Right kidney (tissue), 1 donor: ENCODE measurements at regions not wholly inside any gene's neighbourhood (a gene's known extent, or its start where the extent isn't known, plus 50 kb on each side); places are given as distances from the start of the nearest gene placed in this dataset.

Experiments
- DNase-seq: peaks from one replicate; pipeline ENCODE4 v3.0.0-alpha.2; 2016

DNA sequence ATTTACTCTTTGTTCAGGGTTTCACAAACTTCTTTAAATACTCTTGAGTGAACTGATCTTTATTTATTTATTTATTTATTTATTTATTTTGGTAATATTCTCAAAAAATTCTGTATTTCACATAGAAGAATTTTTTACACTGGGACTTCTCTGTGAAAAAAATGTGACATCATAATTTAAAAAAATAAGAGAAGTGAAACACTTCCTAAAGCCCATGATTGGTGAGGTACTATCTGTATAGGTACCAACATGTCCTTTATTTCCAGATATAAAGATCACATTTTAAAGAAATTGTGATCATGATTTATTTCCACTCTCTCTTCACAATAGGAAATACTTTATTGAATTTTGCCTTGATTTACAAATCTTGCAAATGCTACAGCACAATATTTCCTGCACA is 497.1 kb downstream of the FAT4 start:
- DNase-seq: no peak

DNA sequence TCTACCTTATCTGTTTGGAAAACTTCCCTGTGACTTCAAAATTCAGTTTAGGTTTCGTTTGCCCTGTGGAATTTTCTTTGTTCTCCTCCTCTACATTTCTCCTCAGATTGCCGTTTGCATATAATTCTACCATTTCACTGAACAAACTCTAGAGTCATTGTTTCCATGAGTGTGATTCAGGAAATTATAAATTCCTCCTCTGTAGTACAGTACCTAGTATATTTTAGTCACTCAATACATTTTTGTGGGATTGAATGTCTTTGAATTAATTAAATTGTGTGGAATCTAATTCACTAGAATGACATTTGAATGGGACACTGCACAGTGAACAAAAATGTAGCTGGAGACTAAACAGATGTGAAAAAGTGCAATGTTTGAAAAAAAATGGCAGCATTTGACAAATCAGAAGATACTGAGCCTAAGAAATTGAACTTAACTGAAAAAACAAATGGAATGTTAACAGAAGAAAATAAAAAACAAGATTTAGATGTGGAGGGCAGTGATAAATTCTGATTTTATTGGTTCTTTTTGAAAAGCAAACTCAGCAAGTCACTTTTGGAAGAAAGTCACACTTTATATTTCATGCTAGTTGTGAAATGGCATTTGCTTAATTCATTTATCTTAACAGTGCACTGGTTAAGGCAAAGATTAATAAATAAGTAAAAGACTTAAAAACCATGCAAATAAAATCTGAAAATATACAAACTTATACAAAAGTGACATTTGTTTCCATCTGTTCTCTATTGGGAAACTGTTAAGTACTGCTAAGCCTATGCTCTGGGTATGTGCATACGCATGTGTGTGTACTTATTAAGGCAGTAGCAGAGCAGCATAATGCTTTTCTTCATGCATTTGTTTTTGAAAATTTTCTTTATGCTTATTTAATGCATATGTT is 512.3 kb downstream of the FAT4 start:
- DNase-seq: no peak

DNA sequence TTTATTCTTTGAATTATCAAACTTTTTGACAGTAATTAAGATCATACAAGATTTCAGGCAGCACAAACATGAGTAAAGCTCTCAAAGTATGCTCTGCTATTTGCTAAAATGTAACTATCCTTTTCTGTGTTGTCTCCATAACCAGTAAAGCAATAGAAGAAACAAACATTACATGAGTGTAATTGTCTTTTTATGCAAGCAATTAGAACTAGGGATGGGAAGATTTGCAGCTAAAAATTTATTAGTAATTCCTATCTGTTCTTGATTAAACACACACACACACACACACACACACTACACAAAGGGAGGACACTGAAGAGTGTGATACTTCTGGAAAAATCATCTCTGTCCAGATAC is 512.9 kb downstream of the FAT4 start:
- DNase-seq: no peak

DNA sequence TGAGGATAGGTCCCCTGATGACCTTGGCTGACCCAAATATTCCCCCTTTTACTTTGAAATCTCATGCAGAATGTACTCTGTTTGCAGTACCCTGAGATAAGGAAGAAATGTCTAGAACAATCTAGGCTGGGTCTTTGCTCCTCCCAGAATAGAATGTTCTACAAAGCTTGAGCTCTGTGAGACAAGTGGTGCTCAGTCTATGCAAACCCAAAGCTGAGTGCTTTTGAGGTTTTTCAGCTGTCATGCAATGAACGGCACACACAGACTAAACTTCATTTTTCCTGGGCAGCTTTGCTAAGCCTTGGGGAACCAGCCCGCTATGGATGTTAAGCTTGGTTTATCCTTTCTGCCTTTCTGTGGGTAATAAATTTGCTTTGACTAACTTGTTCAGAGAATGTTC is 513.6 kb downstream of the FAT4 start:
- DNase-seq: no peak

DNA sequence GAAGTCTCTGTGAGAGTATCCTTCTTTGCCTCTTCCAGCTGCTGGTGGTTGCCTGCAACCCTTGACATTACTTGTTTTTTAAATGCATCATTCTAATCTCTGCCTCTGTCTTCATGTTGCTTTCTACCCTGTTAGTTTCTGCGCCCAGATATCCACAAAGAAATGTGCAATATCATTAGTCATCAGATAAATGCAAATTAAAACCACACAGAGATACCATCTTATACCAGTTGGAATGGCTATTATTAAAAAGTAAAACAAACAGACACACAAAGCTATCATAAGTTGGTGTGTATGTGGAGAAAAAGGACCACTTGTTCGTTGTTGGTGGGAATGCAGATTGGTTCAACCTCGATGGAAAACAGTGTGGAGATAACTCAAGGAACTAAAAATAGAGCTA is 517.4 kb downstream of the FAT4 start:
- no peak for DNase-seq

DNA sequence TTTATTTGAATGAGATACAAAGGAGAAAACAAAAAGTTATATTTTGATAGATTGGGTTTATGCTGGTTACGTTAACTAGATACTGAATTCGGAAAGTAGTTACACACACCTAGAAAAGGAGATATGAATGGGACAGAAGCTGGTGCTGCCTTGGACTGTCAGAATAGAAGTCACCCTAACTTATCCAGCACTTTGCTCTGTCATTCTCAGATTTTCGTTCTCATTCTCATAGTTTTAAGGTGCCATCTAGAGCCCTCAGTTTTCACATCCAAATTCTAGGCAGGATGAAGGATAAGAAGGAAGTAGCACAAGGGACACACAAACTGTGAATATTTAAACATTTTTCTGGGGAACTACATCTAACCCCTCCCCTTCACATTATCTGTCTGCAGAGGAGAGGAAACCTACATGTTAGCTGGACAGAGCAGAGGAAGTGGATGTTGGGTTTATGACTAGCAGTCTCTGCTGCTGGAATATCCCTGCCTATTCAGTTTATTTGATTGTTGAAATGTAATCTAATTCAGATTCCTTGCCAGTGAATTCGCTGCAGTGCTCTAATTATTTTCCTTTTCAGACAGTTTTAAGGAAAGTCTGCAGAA is 521.9 kb downstream of the FAT4 start:
- DNase-seq: no peak

DNA sequence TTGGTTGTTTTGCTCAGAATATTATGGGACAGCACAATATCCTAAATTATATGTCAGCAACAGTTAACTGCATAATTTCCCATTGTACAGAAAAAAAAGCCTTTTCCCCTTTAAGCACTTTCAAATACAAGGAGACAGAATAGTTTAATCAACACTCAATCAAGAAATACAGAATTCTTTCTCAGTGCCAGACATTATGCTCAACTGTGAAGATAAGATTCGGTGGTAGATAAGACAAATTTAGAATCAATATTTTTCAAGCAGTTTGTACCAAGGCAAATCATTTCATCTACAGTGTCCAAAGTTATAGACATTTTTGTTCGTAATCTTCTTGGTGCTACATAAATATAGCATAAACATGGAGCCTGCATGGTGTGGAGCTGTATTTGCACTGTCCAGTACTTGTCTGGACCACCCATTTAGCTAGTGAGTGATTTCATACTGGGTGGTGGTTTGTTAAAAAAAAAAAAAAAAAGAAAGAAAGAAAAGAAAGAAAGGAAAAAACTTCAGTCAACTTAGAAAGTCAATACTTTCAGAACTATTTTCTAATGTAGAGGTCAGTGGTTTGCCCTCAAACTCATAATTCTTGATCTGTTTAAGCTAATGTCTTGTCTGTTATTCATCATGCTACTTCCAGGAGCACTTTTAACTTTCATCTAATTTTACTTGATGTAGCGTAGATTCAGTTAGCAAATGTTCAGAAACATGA is 522.9 kb downstream of the FAT4 start:
- DNase-seq: no peak

DNA sequence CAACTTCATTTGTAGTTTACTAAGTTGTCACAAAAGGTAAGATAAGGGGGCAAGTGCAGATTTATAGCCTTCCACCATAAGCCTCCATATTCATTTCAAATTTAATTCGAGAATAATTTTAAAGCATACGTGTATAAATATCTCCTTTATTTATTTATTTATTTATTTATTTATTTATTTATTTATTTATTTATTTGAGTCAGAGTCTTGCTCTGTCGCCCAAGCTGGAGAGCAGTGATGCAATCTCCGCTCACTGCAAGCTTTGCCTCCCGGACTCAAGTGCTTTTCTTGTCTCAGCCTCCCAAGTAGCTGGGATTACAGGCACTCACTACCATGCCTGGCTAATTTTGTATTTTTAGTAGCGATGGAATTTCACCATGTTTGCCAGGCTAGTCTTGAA is 523.4 kb downstream of the FAT4 start:
- DNase-seq: no peak

DNA sequence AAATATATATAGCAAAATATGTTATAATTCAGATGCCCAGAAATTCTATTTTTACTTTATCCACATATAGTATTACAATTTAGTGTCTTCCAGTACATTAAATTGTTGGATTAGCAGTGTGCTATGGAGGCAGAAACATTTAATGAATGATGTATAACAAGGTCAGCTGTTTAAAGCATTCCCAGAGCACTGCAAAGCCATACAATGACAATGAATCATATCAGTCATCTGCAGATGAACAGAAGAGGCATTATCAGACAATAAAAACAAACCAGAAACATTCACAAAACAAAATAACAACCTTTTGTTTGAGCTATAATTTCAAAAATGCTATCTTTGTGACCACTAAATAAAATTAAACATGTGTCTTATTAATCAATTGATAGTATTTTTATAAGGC is 524.2 kb downstream of the FAT4 start:
- DNase-seq: no peak

DNA sequence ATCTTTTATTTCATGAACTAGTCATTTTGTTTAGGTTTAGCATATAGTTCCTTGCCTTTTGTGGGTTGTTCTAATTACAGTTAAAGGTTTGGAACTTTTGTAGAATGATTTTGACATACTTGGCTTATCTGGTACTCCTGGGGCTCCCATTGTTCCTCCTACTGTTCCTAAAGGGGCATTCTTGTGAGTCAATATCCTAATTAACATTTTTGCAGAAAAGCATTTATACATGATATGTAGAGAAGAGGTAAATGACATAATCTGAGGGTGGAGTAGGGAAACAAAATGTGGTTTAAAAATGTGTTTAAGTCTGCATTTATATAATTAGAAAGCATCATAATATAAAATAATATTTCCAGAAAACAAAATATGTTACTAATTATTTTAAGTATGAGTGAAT is 529.2 kb downstream of the FAT4 start:
- DNase-seq: no peak

DNA sequence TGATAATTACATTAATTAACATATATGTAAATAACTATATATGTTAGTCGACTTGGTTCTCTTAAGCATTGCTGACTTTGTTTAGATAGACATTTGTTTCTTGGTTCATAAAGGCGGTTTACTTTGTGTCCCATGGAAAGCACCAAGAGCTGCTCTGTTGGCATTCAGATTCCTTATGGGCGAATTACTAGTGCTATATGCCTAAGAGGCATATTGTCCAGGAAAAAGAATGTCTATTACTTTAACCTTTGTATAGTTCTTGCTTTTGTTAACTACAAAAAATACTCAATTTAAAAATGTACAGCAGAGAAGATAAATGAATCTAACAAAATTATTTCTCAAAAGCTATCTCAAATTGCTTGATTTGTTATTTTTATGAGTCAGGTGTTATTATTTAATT is 532.8 kb downstream of the FAT4 start:
- DNase-seq: no peak

DNA sequence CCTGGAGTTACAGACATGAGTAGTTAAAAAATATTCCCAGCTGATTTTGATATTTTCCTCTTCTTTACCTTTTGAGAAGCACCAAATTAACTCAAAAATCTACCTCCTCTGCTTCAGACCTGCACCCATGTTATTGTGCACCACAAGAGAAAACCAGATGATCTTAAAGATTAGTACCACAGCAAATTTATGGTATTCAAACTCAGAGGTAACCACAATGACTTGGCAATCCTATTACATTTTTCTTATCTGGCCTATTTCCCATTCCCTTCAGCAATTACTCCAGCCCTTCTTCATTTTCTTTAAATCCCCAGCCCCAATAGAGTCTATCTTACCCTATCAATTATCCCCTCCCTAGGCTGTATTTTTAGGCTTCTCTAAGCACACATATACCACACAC is 535.1 kb downstream of the FAT4 start:
- DNase-seq: no peak

DNA sequence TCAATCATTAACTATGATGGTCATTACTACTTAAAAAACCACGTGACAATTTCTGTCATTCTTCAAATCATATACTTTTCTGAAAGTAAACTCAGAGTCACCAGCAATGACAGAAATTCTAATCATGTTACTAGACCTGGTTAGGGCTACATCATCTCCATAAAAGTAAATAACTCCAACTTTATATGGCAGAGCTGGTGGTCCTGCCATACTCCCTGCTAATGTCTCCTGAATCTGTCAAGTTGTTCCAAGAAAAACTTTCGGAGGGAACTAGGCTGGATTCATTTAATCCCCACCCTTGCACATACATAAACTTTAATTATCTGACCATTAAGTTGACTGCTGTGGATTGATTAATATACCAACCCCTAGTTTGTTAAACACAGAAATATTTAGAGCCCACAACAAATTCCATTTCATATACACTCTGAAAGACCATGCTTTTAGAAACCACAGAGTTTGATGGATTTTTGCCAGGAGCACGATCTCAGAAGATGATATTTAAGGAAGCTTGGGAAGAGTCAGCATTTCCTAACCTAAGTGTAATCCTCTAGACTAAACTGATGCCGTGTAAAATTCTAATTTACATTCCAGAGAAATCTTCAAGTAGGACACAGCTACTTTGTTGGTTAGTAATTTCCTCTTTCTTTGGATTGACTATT is 577.0 kb downstream of the FAT4 start:
- DNase-seq: peak; percentile 1

DNA sequence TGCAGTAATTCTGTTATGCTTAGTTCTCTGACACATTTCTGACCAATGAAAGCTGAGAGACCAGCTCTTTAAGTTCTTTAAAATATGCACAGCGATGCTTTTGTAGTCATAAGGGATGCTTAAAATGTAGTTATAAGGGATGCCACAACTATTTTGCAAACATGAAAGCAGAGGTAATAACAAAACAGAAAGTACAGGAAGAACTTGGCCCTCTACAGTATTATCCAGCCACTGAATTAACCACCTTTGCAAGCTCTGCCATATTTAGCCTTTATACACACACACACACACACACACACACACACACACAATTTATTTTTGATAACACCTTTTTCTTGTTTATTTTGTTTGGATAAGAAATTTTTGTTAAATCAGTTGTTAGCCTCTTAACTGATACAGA is 590.0 kb downstream of the FAT4 start:
- DNase-seq: no peak

DNA sequence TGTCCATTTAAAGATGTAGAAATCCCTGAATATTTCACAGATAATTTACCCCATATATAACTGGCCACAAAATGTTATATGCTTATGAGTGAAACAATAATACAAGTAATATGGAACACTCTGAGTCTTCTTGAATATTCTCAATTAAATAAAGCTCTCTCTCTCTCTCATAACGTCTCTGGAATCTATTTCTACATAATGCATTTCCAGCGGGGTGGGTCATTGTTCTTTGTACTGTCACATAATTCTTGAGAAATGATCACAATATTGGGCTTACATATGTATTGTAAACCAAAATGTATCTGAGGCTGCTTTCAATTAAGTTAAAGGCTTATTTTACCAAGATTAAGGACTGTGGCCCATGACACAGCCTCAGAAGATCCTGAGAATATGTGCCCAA is 596.3 kb downstream of the FAT4 start:
- DNase-seq: no peak

DNA sequence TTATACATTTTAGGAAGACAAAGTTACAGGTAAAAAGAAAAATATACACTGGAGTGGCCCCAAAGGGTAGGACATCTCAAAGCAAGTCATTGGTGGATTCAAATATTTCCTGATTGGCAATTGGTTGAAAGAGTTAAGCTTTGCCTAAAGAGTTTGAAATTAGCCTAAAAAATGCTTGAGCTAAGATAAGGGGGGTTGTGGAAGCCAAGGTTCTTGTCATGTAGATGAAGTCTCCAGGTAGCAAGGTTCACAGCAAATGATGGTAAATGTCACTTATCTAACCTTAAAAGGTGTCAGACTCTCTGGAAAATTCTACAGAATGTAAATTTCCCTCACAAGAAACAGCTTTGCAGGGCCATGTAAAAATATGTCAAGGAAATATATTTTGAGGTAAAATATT is 596.7 kb downstream of the FAT4 start:
- DNase-seq: no peak

DNA sequence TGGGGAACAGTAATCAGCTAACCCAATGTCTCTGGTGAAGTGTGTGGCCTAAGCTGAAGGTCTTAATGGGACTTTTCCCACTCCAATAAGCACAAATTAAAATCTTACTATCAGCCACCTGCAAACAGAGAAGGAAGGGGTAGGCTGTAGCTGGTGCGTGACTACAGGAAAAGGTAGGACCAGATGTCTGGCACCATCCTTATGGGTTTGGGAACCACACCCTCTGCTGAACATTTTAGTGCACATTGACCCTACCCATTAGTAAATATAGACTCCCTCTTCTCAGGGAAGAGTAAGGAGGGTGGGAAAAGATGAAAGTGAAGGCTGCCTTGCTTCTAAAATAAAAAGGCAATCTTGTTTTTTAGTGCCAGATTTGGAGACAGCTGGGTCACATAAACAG is 602.8 kb downstream of the FAT4 start:
- no peak for DNase-seq

DNA sequence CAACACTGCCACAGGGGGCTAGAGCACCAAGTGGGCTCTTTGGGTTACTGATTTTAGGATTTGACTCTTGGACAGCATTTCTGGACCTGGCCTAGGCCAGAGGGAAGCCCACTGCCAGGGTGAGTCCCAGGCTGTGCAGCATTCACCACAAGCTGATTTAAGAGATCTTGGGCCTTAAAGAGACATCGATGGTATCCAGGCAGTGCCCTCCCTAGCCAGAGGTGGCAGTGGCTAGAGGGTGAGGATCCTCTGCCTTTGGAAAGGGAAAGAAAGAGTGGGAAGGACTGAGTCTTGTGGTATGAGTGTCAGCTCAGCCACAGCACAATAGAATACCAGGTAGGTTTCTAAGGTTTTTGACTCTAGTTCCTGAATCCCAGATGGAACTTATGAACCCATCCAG is 613.9 kb downstream of the FAT4 start:
- DNase-seq: no peak

DNA sequence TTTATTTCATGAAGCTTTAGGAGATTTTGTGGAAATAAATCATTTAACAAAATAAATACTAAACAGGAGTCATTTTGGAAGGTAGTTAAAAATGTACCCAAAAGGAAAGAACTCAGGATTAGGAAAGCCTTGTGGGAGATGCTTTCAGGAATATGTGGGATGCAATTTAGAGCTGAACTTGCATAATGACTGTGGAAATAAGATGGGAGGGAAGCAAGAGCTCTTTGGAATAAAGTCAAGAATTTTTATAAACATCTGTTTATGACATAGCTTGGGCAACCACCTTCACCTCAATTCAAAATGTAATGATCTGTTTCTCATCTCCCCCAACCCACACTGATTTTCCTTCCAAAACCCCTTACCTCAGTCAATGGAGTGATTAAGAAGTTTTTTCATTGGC is 623.8 kb downstream of the FAT4 start:
- DNase-seq: no peak

DNA sequence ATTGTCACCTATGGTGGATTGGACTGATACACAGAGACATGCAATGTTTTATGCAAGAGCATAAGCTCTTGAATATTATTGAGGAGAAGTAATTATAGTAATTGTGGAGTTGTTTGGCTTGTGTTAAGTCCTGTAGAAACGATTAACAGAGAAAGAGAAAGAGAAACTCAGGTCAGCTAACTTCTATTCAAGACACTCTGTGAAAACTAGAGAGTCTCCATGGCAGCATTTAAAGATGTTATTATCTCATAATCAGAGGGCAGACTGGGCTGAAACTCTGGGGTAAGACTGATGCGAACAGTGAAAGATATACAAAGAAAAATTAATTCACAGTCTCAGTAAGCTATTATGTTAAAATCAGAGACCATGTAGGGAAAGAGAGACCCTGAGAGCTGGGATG is 625.7 kb downstream of the FAT4 start:
- no peak for DNase-seq

DNA sequence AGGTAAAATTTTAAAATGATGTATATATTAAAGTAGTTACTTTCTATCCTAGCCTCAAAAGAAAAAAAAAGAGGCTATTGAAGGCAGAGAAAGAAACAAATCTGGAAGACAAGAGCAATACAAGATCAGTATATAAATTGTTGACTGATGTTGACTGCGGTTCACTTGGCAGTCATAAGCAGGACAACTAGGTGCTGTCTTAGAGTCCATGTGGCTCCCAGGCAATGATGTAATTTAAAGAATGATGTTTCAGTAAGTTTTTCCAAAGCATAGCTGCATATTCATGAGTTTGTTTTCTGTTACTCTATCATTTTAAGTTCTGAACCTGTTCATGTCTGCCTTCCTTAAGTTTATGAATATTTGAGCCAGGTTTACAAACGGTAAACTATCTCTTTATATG is 630.2 kb downstream of the FAT4 start:
- DNase-seq: no peak

DNA sequence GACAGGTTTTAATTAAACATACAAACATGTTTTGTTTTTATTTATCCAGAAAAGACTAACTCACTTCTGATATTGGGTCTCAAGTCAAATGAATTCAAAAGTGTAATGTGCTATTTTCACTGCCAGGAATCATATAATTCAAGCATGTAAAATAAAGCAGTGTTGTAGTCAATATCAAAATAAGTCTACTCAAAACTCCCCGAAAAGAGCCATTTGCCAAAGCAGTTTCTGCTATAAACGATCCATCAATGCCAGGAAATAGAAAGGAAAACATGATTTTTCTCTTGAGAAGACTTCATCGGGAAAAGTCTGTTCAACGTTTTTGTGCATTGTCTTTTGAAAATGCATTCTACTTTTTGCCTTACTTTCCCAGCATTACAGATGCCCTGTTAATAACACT is 633.3 kb downstream of the FAT4 start:
- no peak for DNase-seq

DNA sequence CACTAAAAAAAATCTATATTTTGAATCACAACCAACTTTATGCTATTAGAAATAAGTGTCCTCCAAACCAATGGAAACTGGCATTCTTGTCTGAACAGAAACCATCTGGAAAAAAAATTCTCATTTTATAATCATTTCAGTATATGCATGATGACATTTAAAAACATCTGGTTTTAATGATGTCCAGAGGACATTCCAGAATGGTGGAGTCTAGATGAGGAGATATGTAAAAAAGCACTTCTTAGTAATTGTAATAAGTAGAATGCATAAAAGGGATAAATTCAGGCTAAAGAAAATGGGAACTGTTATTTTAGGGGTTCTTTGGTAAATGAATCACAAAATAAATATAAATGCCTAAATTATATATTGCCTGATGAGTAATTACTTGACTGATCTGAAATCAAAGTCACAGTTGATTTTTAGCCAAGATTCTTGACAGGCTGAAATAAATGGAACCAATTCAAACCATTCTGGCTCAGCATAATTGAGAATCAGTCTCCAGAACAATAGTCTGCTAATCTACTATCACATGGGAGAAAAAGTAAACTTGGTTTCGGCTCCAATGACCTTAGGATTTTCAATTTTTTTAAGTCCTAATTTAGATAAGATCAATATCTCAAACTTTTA is 636.6 kb downstream of the FAT4 start:
- no peak for DNase-seq
